Mesodermal cell (in vitro differentiated cells): ENCODE measurements at regions not wholly inside any gene's neighbourhood (a gene's known extent, or its start where the extent isn't known, plus 50 kb on each side); places are given as distances from the start of the nearest gene placed in this dataset.

Experiments used
- H3K27ac ChIP-seq: 2 replicates; pipeline ENCODE4 v1.7.0; 2013; ENCODE audit warnings: mild to moderate bottlenecking, low read depth, low read length, moderate library complexity; ENCODE audit not compliant: severe bottlenecking
- H3K36me3 ChIP-seq: 2 replicates; pipeline ENCODE4 v1.7.1; 2013; ENCODE audit warnings: mild to moderate bottlenecking, low read length, moderate library complexity; ENCODE audit not compliant: control insufficient read depth, insufficient read depth
- H3K4me1 ChIP-seq: one replicate; pipeline ENCODE4 v1.7.1; 2013; ENCODE audit warnings: mild to moderate bottlenecking, low read length; ENCODE audit not compliant: insufficient read depth, control insufficient read depth, poor library complexity, severe bottlenecking
- H3K4me3 ChIP-seq: 2 replicates; pipeline ENCODE4 v1.7.0; 2013; ENCODE audit warnings: low read length, control low read depth, mild to moderate bottlenecking; ENCODE audit not compliant: insufficient read depth, poor library complexity, severe bottlenecking; ENCODE audit errors: extremely low read depth
- H3K9me3 ChIP-seq: 2 replicates; pipeline ENCODE4 v1.7.1; 2013; ENCODE audit warnings: mild to moderate bottlenecking, low read length, moderate library complexity; ENCODE audit not compliant: control insufficient read depth
- WGBS, 2 experiments: methylation state at CpG; one replicate each; pipeline ENCODE4 v1.1.5; 2013; ENCODE audit warnings: missing lambda C conversion rate in 2 of 2; ENCODE audit not compliant: insufficient coverage in 2 of 2; 5-methylcytosine and 5-hydroxymethylcytosine counted together

DNA sequence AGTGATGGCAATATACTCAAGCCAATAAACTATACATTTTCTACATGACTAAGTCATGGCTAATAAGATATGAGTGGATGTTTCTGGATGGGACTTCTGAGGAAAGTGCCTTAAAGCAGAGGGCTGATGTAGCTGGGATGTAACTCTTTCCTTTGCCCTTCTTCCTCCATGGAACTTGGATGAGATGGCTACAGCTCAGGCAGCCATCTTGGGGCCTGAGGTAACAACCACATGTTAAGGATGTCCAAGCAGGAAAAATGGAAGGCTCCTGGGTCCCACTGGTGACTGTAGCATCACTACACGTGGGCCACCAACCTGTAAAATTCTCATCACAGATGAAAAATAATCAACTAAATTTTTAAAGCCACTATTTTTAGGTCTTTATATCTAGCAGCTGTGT lies 54.4 kb upstream of the GRIP1 start:
- no peak overlapping the region for H3K27ac ChIP-seq
- no peaks in the 10 kb centered on the region for H3K9me3 ChIP-seq
- whole genome bisulfite sequencing, 2 experiments = 100% methylated on average over 1 of the region's 1 CpG; no CpG with 5 or more reads in 1 of the 2 experiments
- H3K4me1 ChIP-seq = no peaks in the 10 kb centered on the region
- H3K4me3 ChIP-seq = no peak overlapping the region
- no peaks in the 10 kb centered on the region for H3K36me3 ChIP-seq

DNA sequence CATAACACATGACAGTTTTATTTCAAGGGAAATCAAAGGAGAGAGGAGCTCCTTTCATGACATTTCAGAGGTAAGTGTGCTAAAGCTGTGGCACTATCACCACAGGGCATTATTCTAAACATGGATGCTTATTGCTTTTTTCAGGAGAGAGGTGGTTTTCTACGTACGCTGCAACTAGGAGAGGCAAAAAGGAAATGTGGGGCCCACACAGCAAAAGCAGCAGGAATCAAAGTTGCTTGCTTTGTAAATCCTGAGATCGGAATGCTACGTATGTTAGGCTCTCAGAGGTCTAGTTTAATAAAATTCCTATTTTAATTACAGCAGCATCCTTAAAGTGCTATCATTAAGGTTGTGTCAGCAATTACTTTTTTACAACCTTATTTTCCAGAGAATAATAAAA lies 55.0 kb upstream of the GRIP1 start:
- Histone ChIP-seq H3K4me3 (no peak overlapping the region), H3K4me1 (no peaks in the 10 kb centered on the region), H3K27ac (no peak overlapping the region), H3K9me3 (no peaks in the 10 kb centered on the region), H3K36me3 (no peaks in the 10 kb centered on the region)
- 71 to 78% methylated on average over 2 to 3 of the region's 4 CpGs for WGBS, 2 experiments

DNA sequence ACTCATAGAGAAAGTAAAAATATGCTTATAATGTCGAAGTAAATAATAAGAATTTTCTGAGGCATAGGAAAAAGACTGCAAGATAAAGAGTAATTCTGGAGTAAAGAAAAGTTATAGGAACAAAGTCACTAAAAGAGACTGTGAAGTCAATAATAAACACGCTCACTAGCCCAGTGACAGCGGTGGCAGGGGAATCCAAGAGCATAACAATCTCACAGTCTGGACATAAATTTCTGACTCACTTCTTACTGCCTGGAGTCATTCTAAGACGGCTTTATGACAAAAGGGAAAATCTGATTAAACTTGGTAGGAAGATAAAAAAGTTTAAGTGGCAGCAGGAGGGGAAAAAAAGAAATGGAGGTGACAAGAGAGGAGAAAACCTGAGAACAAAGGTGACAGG lies 56.4 kb upstream of the GRIP1 start:
- 81 to 95% methylated on average over 3 of the region's 4 CpGs for WGBS, 2 experiments
- no peaks in the 10 kb centered on the region for H3K9me3 ChIP-seq
- H3K36me3 ChIP-seq = no peaks in the 10 kb centered on the region
- H3K4me1 ChIP-seq = no peaks in the 10 kb centered on the region
- no peak overlapping the region for H3K27ac ChIP-seq
- no peak overlapping the region for H3K4me3 ChIP-seq

DNA sequence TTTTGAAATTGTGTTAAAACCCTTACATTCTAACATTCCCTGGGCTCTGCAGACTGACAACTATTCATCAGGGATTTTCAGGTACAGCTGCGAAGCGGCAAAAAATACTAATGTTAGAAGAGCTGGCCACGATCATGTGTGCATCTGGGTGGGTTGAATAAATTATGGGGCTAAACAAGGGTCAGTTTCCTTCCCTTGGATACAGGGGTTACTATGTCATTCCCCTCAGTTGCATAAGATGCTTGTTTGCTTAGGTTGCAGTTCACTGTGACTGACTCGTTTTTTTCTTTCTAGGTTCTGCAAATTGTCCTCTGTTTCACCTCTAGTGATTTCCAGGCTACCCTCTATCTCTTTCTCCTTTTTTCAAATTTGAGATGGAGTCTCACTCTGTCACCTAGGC lies 58.1 kb upstream of the GRIP1 start:
- no peaks in the 10 kb centered on the region for H3K4me1 ChIP-seq
- no peaks in the 10 kb centered on the region for H3K36me3 ChIP-seq
- H3K27ac ChIP-seq = no peak overlapping the region
- 95 to 97% methylated on average over 4 of the region's 4 CpGs for WGBS, 2 experiments
- H3K9me3 ChIP-seq = no peaks in the 10 kb centered on the region
- no peak overlapping the region for H3K4me3 ChIP-seq

DNA sequence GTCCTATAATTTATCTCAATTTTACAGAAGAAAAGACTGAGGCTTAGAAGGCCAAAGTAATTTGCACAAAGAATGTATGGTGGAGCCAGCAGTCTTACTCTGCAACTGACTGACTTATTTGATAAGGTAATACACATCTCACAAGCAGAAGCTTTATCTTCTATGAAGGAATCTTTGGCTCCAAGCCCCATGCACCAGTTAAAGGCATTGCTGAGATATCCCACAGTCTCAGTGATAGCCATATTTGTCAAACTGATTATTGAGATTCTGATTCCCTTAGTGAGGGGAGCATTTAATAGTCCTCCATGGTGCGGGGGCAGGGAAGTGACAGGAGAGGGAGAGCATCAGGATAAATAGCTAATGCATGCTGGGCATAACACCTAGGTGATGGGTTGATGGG lies 60.4 kb upstream of the GRIP1 start:
- H3K4me3 ChIP-seq = no peak overlapping the region
- H3K36me3 ChIP-seq = no peaks in the 10 kb centered on the region
- H3K27ac ChIP-seq = no peak overlapping the region
- no peaks in the 10 kb centered on the region for H3K4me1 ChIP-seq
- 100% methylated on average over 1 of the region's 1 CpG; no CpG with 5 or more reads in 1 of the 2 experiments for WGBS, 2 experiments
- H3K9me3 ChIP-seq = no peaks in the 10 kb centered on the region

DNA sequence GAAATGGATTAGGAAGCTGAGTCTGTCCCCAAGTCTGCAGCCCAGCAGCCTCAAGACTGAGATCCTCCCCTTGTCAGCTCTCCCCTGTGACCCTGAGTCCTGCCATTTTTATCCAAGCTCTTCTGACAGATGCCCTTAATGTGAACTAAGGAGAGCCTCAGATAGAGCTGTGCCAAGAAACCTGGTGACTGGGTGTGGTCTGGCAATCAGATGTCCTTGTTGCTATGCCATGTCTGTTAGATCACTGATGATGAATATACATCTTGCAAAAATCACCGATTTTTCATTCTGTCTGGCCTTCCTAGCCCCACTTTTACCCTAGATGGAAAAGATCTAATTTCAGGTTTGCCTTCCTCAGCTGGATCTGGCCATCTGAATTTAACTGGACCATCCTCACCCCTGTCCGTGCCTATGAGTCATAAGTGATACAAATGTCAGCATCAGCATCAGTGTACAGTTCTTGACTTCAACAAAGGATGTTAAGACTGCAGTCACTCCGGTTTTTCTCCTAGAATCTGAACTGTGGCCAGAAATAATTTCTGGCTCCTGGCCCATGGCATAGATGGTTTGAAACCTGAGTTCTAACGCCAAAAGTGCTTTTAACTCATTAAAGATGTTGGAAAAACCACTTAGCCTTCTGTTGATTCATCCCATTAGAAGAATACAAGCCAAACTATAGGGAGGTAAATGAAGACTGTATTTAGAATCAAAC lies 61.2 kb upstream of the GRIP1 start:
- H3K36me3 ChIP-seq = no peaks in the 10 kb centered on the region
- no peak overlapping the region for H3K4me3 ChIP-seq
- H3K27ac ChIP-seq = no peak overlapping the region
- 93 to 94% methylated on average over 3 of the region's 4 CpGs for WGBS, 2 experiments
- H3K4me1 ChIP-seq = no peaks in the 10 kb centered on the region
- no peaks in the 10 kb centered on the region for H3K9me3 ChIP-seq

DNA sequence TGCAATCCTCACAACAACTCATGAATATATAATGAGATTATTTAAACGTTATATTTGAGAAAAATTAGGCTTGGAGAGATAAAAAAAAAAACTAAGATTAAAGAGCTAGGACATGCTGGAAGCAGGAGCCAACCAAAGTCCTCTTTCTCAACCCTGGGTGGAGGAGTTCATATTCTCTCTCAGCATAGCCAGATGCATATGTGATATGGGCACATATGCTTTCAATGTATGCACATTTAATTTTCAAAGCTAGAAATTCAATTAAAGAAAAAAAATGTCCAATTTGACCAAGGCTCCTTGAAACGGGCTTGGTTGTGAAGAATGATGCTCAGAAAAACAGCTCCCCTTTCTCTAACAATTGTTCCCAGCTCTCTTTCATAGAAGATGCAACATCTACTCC lies 61.9 kb upstream of the GRIP1 start:
- H3K4me3 ChIP-seq = no peak overlapping the region
- no peaks in the 10 kb centered on the region for H3K9me3 ChIP-seq
- WGBS, 2 experiments = no CpG with 5 or more reads among the region's 2 CpGs
- no peaks in the 10 kb centered on the region for H3K4me1 ChIP-seq
- H3K27ac ChIP-seq = no peak overlapping the region
- H3K36me3 ChIP-seq = no peaks in the 10 kb centered on the region

DNA sequence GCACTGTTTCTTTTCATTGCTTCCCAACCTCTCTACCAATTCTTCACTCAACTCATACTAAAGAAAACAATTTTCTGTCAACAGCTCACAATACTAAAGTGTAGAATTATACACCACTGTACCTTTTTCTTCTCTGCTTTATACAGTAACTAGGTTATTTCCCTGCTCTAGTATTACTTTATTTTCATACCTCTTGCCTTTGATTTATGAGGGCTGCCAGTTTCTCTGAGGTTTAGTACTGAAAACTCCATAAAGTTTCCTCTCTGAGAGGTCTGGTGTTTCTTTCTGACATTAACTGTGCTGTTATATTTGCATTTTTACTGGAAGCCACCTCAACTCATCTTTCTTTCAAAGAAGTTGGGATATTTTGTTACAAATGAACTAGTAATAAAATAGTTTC lies 63.0 kb upstream of the GRIP1 start:
- no peaks in the 10 kb centered on the region for H3K36me3 ChIP-seq
- H3K4me3 ChIP-seq = no peak overlapping the region
- no peaks in the 10 kb centered on the region for H3K9me3 ChIP-seq
- H3K4me1 ChIP-seq = no peaks in the 10 kb centered on the region
- no peak overlapping the region for H3K27ac ChIP-seq

DNA sequence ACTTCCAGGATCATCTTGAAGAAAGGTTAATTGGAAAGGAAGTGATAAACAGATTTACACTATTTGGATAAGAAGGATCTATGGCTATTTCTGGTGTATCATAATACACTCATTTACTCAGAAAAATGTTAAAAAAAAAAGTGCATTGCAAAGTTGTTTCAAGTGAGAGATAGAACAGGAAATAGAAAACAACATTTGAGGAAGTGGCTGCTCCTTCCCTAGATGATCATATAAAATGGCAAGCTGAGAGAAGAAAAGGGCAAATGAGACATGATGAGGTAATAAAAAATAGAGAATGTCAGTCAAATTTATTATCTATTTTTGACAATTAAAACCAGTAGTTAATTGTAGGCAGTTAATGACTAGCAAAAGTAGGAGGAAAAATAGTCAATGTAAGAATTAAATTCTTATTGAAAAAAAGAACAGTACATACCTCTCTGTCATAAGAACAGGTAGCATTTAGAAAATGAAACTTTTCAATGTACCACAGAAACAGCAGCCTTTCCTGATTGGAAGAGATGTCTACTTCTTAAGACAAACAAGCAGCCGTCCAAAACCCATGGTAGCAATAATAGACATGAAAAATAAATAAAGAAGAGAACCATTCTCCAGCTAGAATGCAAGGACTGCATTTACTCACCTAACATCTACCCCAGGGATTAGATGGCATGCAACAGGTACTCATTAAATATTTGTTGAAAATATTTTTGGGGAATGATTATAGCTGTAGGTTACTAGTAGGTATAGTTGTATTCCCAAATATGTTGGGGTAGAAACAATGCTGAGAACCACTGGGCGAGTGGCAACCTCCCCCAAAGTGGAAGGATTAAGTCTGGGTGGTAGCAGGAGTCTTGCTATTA lies 63.9 kb upstream of the GRIP1 start:
- H3K4me3 ChIP-seq = no peak overlapping the region
- H3K4me1 ChIP-seq = no peaks in the 10 kb centered on the region
- 91% methylated on average over 1 of the region's 2 CpGs; no CpG with 5 or more reads in 1 of the 2 experiments for WGBS, 2 experiments
- H3K36me3 ChIP-seq = no peaks in the 10 kb centered on the region
- no peak overlapping the region for H3K27ac ChIP-seq
- H3K9me3 ChIP-seq = no peaks in the 10 kb centered on the region

DNA sequence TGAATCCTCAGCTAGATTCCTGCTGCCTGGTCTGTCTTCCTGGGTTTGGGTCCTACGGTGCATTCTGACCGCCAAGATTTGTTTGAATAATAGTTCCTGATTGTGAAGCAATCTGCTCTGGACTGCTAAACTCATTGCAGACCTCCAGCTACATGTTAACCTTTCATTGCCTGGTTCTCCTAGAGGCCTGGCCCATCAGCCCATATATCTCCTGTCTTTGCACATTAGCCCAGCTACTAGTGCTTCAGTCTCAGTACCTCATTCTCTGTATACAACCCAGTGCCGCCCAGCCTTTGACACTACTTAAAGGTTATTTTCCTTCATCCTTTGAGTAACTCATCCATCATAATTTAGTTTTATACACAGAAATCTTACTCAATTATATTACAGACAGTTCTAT lies 65.6 kb upstream of the GRIP1 start:
- Histone ChIP-seq H3K4me3 (no peak overlapping the region), H3K4me1 (no peaks in the 10 kb centered on the region), H3K36me3 (no peaks in the 10 kb centered on the region), H3K27ac (no peak overlapping the region), H3K9me3 (no peaks in the 10 kb centered on the region)
- WGBS, 2 experiments = 93 to 100% methylated on average over 2 of the region's 3 CpGs

DNA sequence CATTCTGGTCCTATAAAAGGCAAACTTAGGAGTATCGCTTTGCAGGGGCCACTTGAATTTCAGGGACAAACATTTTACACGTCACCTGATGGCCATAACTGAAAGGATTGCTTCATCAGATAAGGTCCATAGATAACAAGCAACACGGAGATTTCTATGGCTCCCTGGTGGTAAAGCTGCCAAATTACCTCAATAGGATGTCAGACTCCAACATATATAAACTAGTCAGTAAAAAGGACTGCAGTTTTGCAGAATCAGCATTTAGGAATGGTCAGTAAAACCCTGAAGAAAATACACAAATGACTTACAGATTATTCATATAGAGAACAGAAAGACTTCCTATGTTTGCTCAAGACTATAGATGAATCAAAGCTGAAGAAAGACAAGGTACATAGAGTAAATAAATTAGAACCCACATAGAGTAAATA lies 66.1 kb upstream of the GRIP1 start:
- H3K27ac ChIP-seq = no peak overlapping the region
- no peak overlapping the region for H3K4me3 ChIP-seq
- H3K4me1 ChIP-seq = no peaks in the 10 kb centered on the region
- 78 to 83% methylated on average over 1 to 3 of the region's 3 CpGs for WGBS, 2 experiments
- no peaks in the 10 kb centered on the region for H3K9me3 ChIP-seq
- no peaks in the 10 kb centered on the region for H3K36me3 ChIP-seq
